Adrenal gland (tissue), 9 donors: ENCODE measurements at regions not wholly inside any gene's neighbourhood (a gene's known extent, or its start where the extent isn't known, plus 50 kb on each side); places are given as distances from the start of the nearest gene placed in this dataset.
"Not testable (repeated sequence)": the region's sequence is repeated elsewhere in the genome, so short reads cannot be mapped to it uniquely, and the experiment has no call there.

Experiments used
- DNase-seq, 7 donors: peaks; one replicate each; pipeline ENCODE4 v3.0.0-alpha.2; 2019 to 2020
- H3K27ac ChIP-seq, 5 donors: fragments of 200-600 bp; sonication (generic) in 4 of 5; 1 replicate in 3 of 5; 2 replicates in 2 of 5; pipeline versions ENCODE4 v1.5.1 to v1.8.0; 2016 to 2020; ENCODE audit warnings: mild to moderate bottlenecking in 1 of 5
- H3K27me3 ChIP-seq: fragments of 200-600 bp; 2 replicates; pipeline ENCODE4 v1.8.0; 2021
- H3K36me3 ChIP-seq, 2 donors: fragments of 200-600 bp; replicated peaks in 1 of 2; 1 replicate in 1 of 2; 2 replicates in 1 of 2; pipeline versions ENCODE4 v1.5.1 to v1.8.0; 2018 to 2022
- H3K4me1 ChIP-seq, 2 donors: fragments of 200-600 bp; replicated peaks in 1 of 2; 1 replicate in 1 of 2; 2 replicates in 1 of 2; pipeline versions ENCODE4 v1.5.1 to v1.8.0; 2018 to 2021
- H3K4me3 ChIP-seq, 4 donors: fragments of 200-600 bp; sonication (generic) in 3 of 4; one replicate each; pipeline ENCODE4 v1.5.1; 2016 to 2018
- H3K9me3 ChIP-seq, 3 donors: fragments of 200-600 bp; sonication (generic) in 1 of 3; replicated peaks in 1 of 3; 1 replicate in 2 of 3; 2 replicates in 1 of 3; pipeline versions ENCODE4 v1.5.1 to v1.8.0; 2016 to 2021
- POLR2A ChIP-seq, 2 donors: fragments of 450-650 bp; IDR thresholded peaks; one replicate each; pipeline ENCODE4 v1.6.1; 2017; ENCODE audit warnings: antibody characterized with exemption in 2 of 2, mild to moderate bottlenecking in 2 of 2, moderate library complexity in 1 of 2
- WGBS, 4 donors: extraction: QIAGEN DNeasy Blood & Tissue Kit in 2 of 4; methylation state at CpG; one replicate each; pipeline versions ENCODE4 v1.1.5 to v1.1.7; 2013 to 2017; 5-methylcytosine and 5-hydroxymethylcytosine counted together
- intact Hi-C, 2 donors: fragments of 100-400 bp; cut with DNase I; formaldehyde crosslinking; loops; one replicate each; pipeline versions ENCODE4 v1.14.1 to v1.15.0; 2022 to 2023
- TF ChIP-seq, protein P1 (sequence below), 6 experiments: fragments of 450-650 bp in 4 of 6; fragments of 200-600 bp in 2 of 6; sonication (generic) in 1 of 6; IDR thresholded peaks; 1 replicate in 5 of 6; 2 replicates in 1 of 6; pipeline versions ENCODE4 v1.5.1 to v1.8.0; 2016 to 2021; ENCODE audit warnings: antibody characterized with exemption in 6 of 6, mild to moderate bottlenecking in 2 of 6, moderate library complexity in 1 of 6
- donor health status: healthy with polysubstance abuse.
- donor health status: Bipolar disorder and iron deficiency.
- donor health status: DM: yes; HTN: yes; CAD: no.
- donor health status: DM: no; HTN: no; CAD: no.
- donor health status: DM: no; HTN: no; CAD: no.

DNA sequence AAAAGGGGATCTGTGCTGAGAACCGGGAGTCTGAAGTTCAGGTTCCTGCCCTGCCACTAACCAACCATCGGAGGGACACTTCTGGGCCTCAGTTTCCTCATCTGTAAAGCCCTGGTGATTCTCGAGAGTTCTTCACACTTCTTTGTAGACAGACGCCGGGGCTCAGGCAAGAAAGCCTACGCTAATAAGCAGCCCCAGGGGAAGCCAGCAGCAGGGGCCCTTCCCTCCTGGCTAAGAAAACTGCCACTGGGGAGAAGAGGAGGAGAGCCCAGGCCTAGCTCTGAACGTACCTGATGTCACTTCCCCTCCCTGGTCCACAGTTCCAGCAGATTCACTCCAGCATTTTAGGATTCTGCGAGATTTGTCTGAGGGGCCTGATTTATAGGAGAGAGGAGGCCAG, 76.0 kb downstream of the CAMK2N1 start:
- no peaks in the 10 kb centered on the region for H3K9me3 ChIP-seq
- no peaks in the 10 kb centered on the region for H3K27me3 ChIP-seq
- peak in 3 of 7 donors; percentile 7 to 41 (median 7) for DNase-seq
- no peaks in the 10 kb centered on the region for H3K36me3 ChIP-seq
- WGBS, 4 donors = 71 to 80% (median 76%) methylated on average over 7 to 8 of the region's 8 CpGs
- intact Hi-C loops = no loop called here
- H3K4me3 ChIP-seq = no peak overlapping the region
- no peak for TF ChIP-seq POLR2A (IDR thresholded peaks at IDR 0.05)
- TF ChIP-seq, protein P1, sequence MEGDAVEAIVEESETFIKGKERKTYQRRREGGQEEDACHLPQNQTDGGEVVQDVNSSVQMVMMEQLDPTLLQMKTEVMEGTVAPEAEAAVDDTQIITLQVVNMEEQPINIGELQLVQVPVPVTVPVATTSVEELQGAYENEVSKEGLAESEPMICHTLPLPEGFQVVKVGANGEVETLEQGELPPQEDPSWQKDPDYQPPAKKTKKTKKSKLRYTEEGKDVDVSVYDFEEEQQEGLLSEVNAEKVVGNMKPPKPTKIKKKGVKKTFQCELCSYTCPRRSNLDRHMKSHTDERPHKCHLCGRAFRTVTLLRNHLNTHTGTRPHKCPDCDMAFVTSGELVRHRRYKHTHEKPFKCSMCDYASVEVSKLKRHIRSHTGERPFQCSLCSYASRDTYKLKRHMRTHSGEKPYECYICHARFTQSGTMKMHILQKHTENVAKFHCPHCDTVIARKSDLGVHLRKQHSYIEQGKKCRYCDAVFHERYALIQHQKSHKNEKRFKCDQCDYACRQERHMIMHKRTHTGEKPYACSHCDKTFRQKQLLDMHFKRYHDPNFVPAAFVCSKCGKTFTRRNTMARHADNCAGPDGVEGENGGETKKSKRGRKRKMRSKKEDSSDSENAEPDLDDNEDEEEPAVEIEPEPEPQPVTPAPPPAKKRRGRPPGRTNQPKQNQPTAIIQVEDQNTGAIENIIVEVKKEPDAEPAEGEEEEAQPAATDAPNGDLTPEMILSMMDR (IDR thresholded peaks at IDR 0.05) = no peak
- no peak overlapping the region for H3K27ac ChIP-seq
- no peaks in the 10 kb centered on the region for H3K4me1 ChIP-seq

DNA sequence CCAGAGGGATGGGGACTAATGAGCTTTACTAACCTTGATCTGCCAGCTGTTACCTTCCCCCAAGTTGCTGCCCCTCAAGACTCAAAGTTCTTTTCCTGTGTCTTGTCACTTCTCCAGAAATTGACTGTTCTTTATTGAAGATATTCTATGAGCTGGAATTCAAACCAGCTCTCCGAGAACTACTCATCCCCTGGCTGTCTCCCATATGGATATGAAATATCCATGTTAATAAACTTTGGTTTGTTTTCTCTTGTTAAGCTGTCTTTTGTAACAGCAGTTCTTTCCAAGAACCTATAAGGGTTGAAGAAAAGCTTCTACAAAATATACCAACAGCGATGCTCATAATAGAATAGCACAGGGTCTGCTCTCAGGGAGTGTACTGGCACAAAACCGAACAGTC, 77.0 kb downstream of the CAMK2N1 start:
- no peak overlapping the region for H3K4me3 ChIP-seq
- no peaks in the 10 kb centered on the region for H3K4me1 ChIP-seq
- H3K27ac ChIP-seq = no peak overlapping the region
- TF ChIP-seq, protein P1 (IDR thresholded peaks at IDR 0.05) = no peak
- no peak for TF ChIP-seq POLR2A (IDR thresholded peaks at IDR 0.05)
- H3K27me3 ChIP-seq = no peaks in the 10 kb centered on the region
- no peaks in the 10 kb centered on the region for H3K9me3 ChIP-seq
- 88 to 91% (median 91%) methylated on average over 3 of the region's 3 CpGs for WGBS, 4 donors
- no peak for DNase-seq
- H3K36me3 ChIP-seq = no peaks in the 10 kb centered on the region
- intact Hi-C loops = no loop called here

DNA sequence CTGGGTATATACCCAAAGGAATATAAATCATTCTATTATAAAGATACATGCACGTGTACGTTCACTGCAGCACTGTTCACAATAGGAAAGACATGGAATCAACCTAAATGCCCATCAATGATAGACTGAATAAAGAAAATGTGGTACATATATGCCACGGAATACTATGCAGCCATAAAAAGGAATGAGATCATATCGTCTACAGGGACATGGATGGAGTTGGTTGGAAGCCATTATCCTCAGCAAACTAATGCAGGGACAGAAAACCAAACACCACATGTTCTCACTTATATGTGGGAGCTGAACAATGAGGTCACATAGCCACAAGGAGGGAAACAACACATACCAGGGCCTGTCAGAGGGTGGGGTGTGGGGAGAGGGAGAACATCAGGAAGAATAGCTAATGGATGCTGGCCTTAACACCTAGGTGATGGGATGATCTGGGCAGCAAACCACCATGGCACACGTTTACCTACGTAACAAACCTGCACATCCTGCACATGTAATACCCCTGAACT, 77.8 kb downstream of the CAMK2N1 start:
- H3K27ac ChIP-seq, H3K27me3 ChIP-seq, H3K4me1 ChIP-seq, H3K9me3 ChIP-seq, intact Hi-C loops, H3K36me3 ChIP-seq, H3K4me3 ChIP-seq: not testable (repeated sequence)
- peak in 1 of 7 donors; percentile 2 for DNase-seq
- WGBS, 4 donors = 64 to 86% (median 68%) methylated on average over 6 of the region's 6 CpGs

DNA sequence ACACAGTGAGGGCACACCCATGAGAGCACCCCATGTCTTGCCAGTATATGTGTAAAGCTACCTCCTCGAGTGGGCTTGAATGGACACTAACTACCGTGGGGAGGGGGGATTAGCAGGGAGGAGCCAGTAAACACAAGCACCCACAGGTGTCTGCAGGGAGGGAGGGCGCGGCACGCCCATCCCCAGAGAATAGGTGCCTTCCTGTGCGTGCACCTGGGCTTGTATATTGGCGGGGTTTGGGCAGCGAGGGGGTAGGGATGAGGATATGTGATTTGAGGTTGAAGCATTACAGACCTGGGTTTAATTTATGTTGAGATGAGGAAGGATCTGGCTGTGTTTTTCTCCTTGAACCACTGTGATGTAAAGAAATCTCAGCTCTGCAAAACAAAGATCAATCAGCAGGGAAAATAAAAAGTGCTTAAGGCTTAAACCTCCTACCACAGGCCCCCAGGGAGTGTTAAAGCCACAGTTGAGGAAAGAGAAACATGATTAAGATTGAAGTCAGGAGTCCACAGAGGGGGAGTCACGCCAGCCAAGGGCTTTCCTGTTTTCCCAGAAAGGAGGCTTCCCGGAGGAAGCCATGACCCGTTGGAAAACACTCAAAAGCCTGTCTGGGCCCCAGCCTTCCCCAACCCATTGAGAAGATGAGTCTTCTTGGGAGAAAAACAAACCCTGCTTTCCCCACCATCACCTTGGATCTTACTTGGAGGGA, 80.0 kb downstream of the CAMK2N1 start:
- intact Hi-C loops = no loop called here
- Histone ChIP-seq H3K27ac (no peak overlapping the region), H3K36me3 (no peaks in the 10 kb centered on the region), H3K4me3 (no peak overlapping the region), H3K9me3 (no peaks in the 10 kb centered on the region), H3K4me1 (no peaks in the 10 kb centered on the region), H3K27me3 (peaks cover 6% of the 10 kb centered on the region)
- WGBS, 4 donors = 35 to 46% (median 41%) methylated on average over 8 to 11 of the region's 11 CpGs
- DNase-seq = peak in 3 of 7 donors; percentile 12 to 46 (median 17)
- TF ChIP-seq POLR2A (IDR thresholded peaks at IDR 0.05) = no peak
- TF ChIP-seq, protein P1 (IDR thresholded peaks at IDR 0.05) = no peak
